Skeletal muscle tissue (tissue), 3 donors: ENCODE measurements at regions not wholly inside any gene's neighbourhood (a gene's known extent, or its start where the extent isn't known, plus 50 kb on each side); places are given as distances from the start of the nearest gene placed in this dataset.

Experiments used
- H3K27ac ChIP-seq: one replicate; pipeline ENCODE4 v1.7.0; 2013; ENCODE audit warnings: mild to moderate bottlenecking, low read depth, low read length, inconsistent platforms
- H3K27me3 ChIP-seq, 3 donors: one replicate each; pipeline ENCODE4 v1.7.0; 2013; ENCODE audit warnings: low read length in 3 of 3; ENCODE audit not compliant: control insufficient read depth in 3 of 3, insufficient read depth in 3 of 3
- H3K36me3 ChIP-seq, 3 donors: one replicate each; pipeline ENCODE4 v1.7.0; 2013; ENCODE audit warnings: low read length in 3 of 3; ENCODE audit not compliant: control insufficient read depth in 3 of 3, insufficient read depth in 3 of 3
- H3K4me1 ChIP-seq, 3 donors: one replicate each; pipeline ENCODE4 v1.7.0; 2013; ENCODE audit warnings: low read length in 3 of 3, mild to moderate bottlenecking in 3 of 3; ENCODE audit not compliant: control insufficient read depth in 3 of 3, insufficient read depth in 3 of 3
- H3K4me3 ChIP-seq, 3 donors: one replicate each; pipeline ENCODE4 v1.7.0; 2013; ENCODE audit warnings: low read length in 3 of 3
- H3K9ac ChIP-seq, 3 donors: one replicate each; pipeline ENCODE4 v1.7.0; 2013; ENCODE audit warnings: low read length in 3 of 3, mild to moderate bottlenecking in 3 of 3, moderate library complexity in 2 of 3, low read depth in 1 of 3
- H3K9me3 ChIP-seq, 3 donors: one replicate each; pipeline ENCODE4 v1.7.0; 2013; ENCODE audit warnings: low read length in 3 of 3; ENCODE audit not compliant: control insufficient read depth in 3 of 3
- donor health status: Osteomylitis.

- Histone ChIP-seq H3K36me3 (no peaks in the 10 kb centered on the region), H3K9me3 (no peaks in the 10 kb centered on the region), H3K27me3 (no peaks in the 10 kb centered on the region), H3K9ac (no peak overlapping the region), H3K27ac (no peak overlapping the region), H3K4me3 (no peak overlapping the region), H3K4me1 (no peaks in the 10 kb centered on the region)
Observed at GRCh38 chr6:140180306-140180705, 805.9 kb upstream of the CITED2 start.

- Histone ChIP-seq H3K9me3 (no peaks in the 10 kb centered on the region), H3K36me3 (no peaks in the 10 kb centered on the region), H3K4me1 (no peaks in the 10 kb centered on the region), H3K27ac (no peak overlapping the region), H3K9ac (no peak overlapping the region), H3K27me3 (no peaks in the 10 kb centered on the region), H3K4me3 (no peak overlapping the region)
Observed at GRCh38 chr6:140178935-140179334, 804.5 kb upstream of the CITED2 start.

- no peaks in the 10 kb centered on the region for H3K27me3 ChIP-seq
- H3K36me3 ChIP-seq: no peaks in the 10 kb centered on the region
- no peaks in the 10 kb centered on the region for H3K9me3 ChIP-seq
- no peak overlapping the region for H3K9ac ChIP-seq
- H3K4me3 ChIP-seq: no peak overlapping the region
- no peaks in the 10 kb centered on the region for H3K4me1 ChIP-seq
- H3K27ac ChIP-seq: no peak overlapping the region
Observed at GRCh38 chr6:140178520-140178919, 804.1 kb upstream of the CITED2 start.

- H3K27me3 ChIP-seq: no peaks in the 10 kb centered on the region
Observed at GRCh38 chr6:140176306-140176705, 801.9 kb upstream of the CITED2 start.

GRCh38 chr6:140175486-140175885 lies 801.0 kb upstream of the CITED2 start:
- Histone ChIP-seq H3K4me1 (no peaks in the 10 kb centered on the region), H3K9me3 (no peaks in the 10 kb centered on the region), H3K9ac (no peak overlapping the region), H3K27me3 (no peaks in the 10 kb centered on the region), H3K36me3 (no peaks in the 10 kb centered on the region), H3K27ac (no peak overlapping the region), H3K4me3 (no peak overlapping the region)

More at GRCh38 chr6:140176306-140176705, 801.9 kb upstream of the CITED2 start:
- Histone ChIP-seq H3K4me1 (no peaks in the 10 kb centered on the region), H3K27ac (no peak overlapping the region), H3K36me3 (no peaks in the 10 kb centered on the region), H3K4me3 (no peak overlapping the region), H3K9me3 (no peaks in the 10 kb centered on the region), H3K9ac (no peak overlapping the region)

GRCh38 chr6:140174524-140174923 lies 800.1 kb upstream of the CITED2 start:
- H3K4me3 ChIP-seq: no peak overlapping the region
- H3K9ac ChIP-seq: no peak overlapping the region
- no peaks in the 10 kb centered on the region for H3K9me3 ChIP-seq
- H3K4me1 ChIP-seq: no peaks in the 10 kb centered on the region
- no peaks in the 10 kb centered on the region for H3K27me3 ChIP-seq
- no peak overlapping the region for H3K27ac ChIP-seq
- no peaks in the 10 kb centered on the region for H3K36me3 ChIP-seq

- Histone ChIP-seq H3K4me3 (no peak overlapping the region), H3K4me1 (no peaks in the 10 kb centered on the region), H3K27ac (no peak overlapping the region), H3K9ac (no peak overlapping the region), H3K9me3 (no peaks in the 10 kb centered on the region), H3K27me3 (no peaks in the 10 kb centered on the region), H3K36me3 (no peaks in the 10 kb centered on the region)
Observed at GRCh38 chr6:140168365-140168764, 793.9 kb upstream of the CITED2 start.

- Histone ChIP-seq H3K9ac (no peak overlapping the region), H3K9me3 (no peaks in the 10 kb centered on the region), H3K36me3 (no peaks in the 10 kb centered on the region), H3K4me3 (no peak overlapping the region), H3K27me3 (no peaks in the 10 kb centered on the region), H3K4me1 (no peaks in the 10 kb centered on the region), H3K27ac (no peak overlapping the region)
Observed at GRCh38 chr6:140160909-140161308, 786.5 kb upstream of the CITED2 start.

- H3K9ac ChIP-seq: no peak overlapping the region
- no peak overlapping the region for H3K27ac ChIP-seq
- no peaks in the 10 kb centered on the region for H3K36me3 ChIP-seq
- H3K4me1 ChIP-seq: no peaks in the 10 kb centered on the region
- H3K9me3 ChIP-seq: no peaks in the 10 kb centered on the region
- no peak overlapping the region for H3K4me3 ChIP-seq
- no peaks in the 10 kb centered on the region for H3K27me3 ChIP-seq
Observed at GRCh38 chr6:140160494-140160893, 786.0 kb upstream of the CITED2 start.

GRCh38 chr6:140156131-140156530 lies 781.7 kb upstream of the CITED2 start:
- H3K4me1 ChIP-seq: no peaks in the 10 kb centered on the region
- no peaks in the 10 kb centered on the region for H3K9me3 ChIP-seq
- no peaks in the 10 kb centered on the region for H3K27me3 ChIP-seq
- H3K27ac ChIP-seq: no peak overlapping the region
- H3K4me3 ChIP-seq: no peak overlapping the region
- H3K36me3 ChIP-seq: no peaks in the 10 kb centered on the region
- H3K9ac ChIP-seq: no peak overlapping the region
